Psoas muscle (tissue), 7 donors: ENCODE measurements at regions not wholly inside any gene's neighbourhood (a gene's known extent, or its start where the extent isn't known, plus 50 kb on each side); places are given as distances from the start of the nearest gene placed in this dataset.

ENCODE experiments used
- ATAC-seq, 4 donors: fragments of 200-7000 bp; cut with Tn5 transposase; one replicate each; pipeline ENCODE4 v1.9.1; 2020; ENCODE audit warnings: moderate library complexity in 3 of 4, mild to moderate bottlenecking in 2 of 4
- DNase-seq, 2 donors: peaks; one replicate each; pipeline ENCODE4 v3.0.0-alpha.2; 2020
- H3K27ac ChIP-seq: fragments of 200-600 bp; one replicate; pipeline ENCODE4 v1.8.0; 2022
- H3K27me3 ChIP-seq, 3 donors: fragments of 200-600 bp in 1 of 3; one replicate each; pipeline versions ENCODE4 v1.6.1 to v1.8.0; 2013 to 2022; ENCODE audit warnings: low read length in 2 of 3, mild to moderate bottlenecking in 2 of 3, moderate library complexity in 1 of 3; ENCODE audit not compliant: insufficient read depth in 3 of 3
- H3K36me3 ChIP-seq, 2 donors: fragments of 200-600 bp in 1 of 2; one replicate each; pipeline versions ENCODE4 v1.6.1 to v1.8.0; 2013 to 2022; ENCODE audit warnings: low read depth in 1 of 2, mild to moderate bottlenecking in 1 of 2, moderate library complexity in 1 of 2; ENCODE audit not compliant: insufficient read depth in 1 of 2
- H3K4me1 ChIP-seq: fragments of 200-600 bp; one replicate; pipeline ENCODE4 v1.8.0; 2022
- H3K4me3 ChIP-seq: fragments of 200-600 bp; one replicate; pipeline ENCODE4 v1.8.0; 2022; ENCODE audit warnings: mild to moderate bottlenecking
- H3K9me3 ChIP-seq: fragments of 200-600 bp; one replicate; pipeline ENCODE4 v1.8.0; 2022
- WGBS, 3 donors: extraction: QIAGEN DNeasy Blood & Tissue Kit; methylation state at CpG; one replicate each; pipeline versions ENCODE4 v1.1.6 to v1.1.7; 2013; 5-methylcytosine and 5-hydroxymethylcytosine counted together
- intact Hi-C, 2 donors: fragments of 100-400 bp; cut with DNase I; formaldehyde crosslinking; loops; one replicate each; pipeline versions ENCODE4 v1.11.0 to v1.14.2; 2022
- TF ChIP-seq, protein P1 (sequence below): fragments of 200-600 bp; IDR thresholded peaks from one replicate; pipeline ENCODE4 v1.8.0; 2022; ENCODE audit warnings: antibody characterized with exemption
- donor health status: healthy with polysubstance abuse.
- donor health status: DM: no; HTN: no; CAD: no; lungs with moderate emphysema.
- donor health status: Bipolar disorder and iron deficiency.
- donor health status: healthy.
- donor health status: DM: yes; HTN: yes; CAD: no.
- donor health status: DM: no; HTN: no; CAD: no.
- donor health status: DM: yes; HTN: yes; CAD: no.

DNA sequence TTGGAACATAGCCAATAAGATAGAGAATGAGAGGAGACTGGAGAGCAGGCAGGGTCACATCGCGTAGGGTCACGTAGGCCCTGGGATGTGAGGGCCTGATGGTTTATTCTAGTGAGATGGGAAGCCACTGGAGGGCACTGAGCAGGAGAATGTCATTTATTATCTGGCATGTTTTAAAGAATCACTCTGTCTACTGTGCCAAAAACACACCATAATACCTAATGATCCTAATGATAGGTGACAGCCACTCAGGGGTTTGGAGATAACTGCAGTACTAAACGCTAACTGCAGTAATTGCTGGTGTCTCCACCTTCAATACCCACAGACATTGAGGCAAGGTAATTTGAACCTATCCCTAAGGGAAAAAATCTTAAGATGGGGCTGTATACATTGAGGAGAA, 185.4 kb downstream of the TTLL7 start:
- Histone ChIP-seq H3K4me1 (no peaks in the 10 kb centered on the region), H3K9me3 (no peaks in the 10 kb centered on the region), H3K4me3 (no peak overlapping the region), H3K36me3 (no peaks in the 10 kb centered on the region), H3K27ac (no peak overlapping the region), H3K27me3 (no peaks in the 10 kb centered on the region)
- WGBS, 3 donors = 95 to 99% (median 96%) methylated on average over 4 of the region's 4 CpGs
- TF ChIP-seq, protein P1, sequence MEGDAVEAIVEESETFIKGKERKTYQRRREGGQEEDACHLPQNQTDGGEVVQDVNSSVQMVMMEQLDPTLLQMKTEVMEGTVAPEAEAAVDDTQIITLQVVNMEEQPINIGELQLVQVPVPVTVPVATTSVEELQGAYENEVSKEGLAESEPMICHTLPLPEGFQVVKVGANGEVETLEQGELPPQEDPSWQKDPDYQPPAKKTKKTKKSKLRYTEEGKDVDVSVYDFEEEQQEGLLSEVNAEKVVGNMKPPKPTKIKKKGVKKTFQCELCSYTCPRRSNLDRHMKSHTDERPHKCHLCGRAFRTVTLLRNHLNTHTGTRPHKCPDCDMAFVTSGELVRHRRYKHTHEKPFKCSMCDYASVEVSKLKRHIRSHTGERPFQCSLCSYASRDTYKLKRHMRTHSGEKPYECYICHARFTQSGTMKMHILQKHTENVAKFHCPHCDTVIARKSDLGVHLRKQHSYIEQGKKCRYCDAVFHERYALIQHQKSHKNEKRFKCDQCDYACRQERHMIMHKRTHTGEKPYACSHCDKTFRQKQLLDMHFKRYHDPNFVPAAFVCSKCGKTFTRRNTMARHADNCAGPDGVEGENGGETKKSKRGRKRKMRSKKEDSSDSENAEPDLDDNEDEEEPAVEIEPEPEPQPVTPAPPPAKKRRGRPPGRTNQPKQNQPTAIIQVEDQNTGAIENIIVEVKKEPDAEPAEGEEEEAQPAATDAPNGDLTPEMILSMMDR = no peak
- ATAC-seq (no peak), DNase-seq (no peak)
- intact Hi-C loops = no loop called here

DNA sequence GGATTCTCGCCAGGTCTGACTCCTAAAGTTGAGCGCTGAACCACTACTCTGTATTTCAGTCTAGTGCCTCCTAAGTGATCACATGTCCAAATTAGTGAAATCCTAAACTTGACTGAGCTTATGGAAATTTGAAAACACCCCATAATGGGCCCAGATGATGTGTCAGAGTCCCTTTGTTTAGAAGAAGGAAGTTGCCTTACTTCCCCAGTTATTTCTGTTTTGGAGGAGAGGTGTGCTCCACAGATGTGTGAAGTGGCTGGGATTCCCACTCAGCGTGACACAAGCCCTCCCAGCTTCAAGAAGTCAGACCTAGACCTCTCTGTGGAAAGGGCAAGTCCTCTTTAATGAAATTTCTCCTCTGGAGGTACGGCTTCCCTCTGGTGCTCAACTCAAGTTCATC, 188.8 kb downstream of the TTLL7 start:
- TF ChIP-seq, protein P1 = no peak
- no peaks in the 10 kb centered on the region for H3K27me3 ChIP-seq
- no peaks in the 10 kb centered on the region for H3K36me3 ChIP-seq
- no peak overlapping the region for H3K4me3 ChIP-seq
- ATAC-seq (no peak), DNase-seq (no peak)
- H3K9me3 ChIP-seq = no peaks in the 10 kb centered on the region
- no peaks in the 10 kb centered on the region for H3K4me1 ChIP-seq
- 81 to 84% (median 81%) methylated on average over 4 of the region's 4 CpGs for WGBS, 3 donors
- H3K27ac ChIP-seq = no peak overlapping the region
- intact Hi-C loops = no loop called here

DNA sequence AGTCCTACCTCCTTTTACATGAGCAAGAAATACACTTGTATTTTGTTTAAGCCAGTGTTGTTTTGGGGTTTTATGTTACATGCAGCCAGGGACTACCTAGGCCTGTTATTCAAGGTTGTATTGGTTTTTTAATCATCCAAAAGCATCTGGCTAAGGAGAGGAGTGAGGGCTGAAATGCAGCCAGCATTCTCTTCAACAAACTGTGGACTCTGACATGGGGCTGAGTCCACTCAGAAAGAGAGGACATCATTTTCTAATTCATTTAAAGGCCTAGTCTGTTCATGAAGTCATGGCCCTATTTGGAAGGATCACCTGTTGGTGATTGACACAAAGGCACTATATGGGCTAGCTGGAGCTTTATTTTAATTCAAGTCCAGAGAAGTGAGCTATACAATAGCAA, 190.4 kb downstream of the TTLL7 start:
- DNase-seq (no peak), ATAC-seq (no peak)
- no peaks in the 10 kb centered on the region for H3K4me1 ChIP-seq
- H3K27me3 ChIP-seq = no peaks in the 10 kb centered on the region
- H3K4me3 ChIP-seq = no peak overlapping the region
- H3K27ac ChIP-seq = no peak overlapping the region
- no peaks in the 10 kb centered on the region for H3K9me3 ChIP-seq
- no peaks in the 10 kb centered on the region for H3K36me3 ChIP-seq
- intact Hi-C loops = no loop called here
- TF ChIP-seq, protein P1 = no peak

DNA sequence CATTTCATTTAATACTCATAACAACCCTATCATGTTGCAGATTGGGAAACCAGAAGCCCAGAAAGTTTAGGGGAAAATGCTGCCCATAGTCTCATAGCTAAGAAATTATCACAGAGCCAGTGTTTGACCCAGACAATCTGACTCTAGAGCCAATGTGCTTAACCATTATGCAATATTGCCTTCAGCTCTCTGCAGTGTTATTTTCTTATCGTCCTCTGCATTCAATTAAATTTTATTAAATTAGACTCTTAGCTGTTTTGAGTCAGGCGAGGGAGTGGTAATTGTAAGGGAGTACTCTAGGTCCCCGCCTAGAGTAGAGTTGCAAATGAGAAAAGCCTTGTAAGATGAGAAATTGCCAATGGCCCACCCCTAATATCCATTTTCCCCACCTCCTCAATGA, 191.1 kb downstream of the TTLL7 start:
- intact Hi-C loops = no loop called here
- TF ChIP-seq, protein P1 = no peak
- DNase-seq = no peak
- H3K27ac ChIP-seq = no peak overlapping the region
- no peaks in the 10 kb centered on the region for H3K36me3 ChIP-seq
- H3K4me1 ChIP-seq = no peaks in the 10 kb centered on the region
- no peaks in the 10 kb centered on the region for H3K27me3 ChIP-seq
- no peaks in the 10 kb centered on the region for H3K9me3 ChIP-seq
- H3K4me3 ChIP-seq = no peak overlapping the region
- 92 to 96% (median 95%) methylated on average over 3 of the region's 3 CpGs for WGBS, 3 donors
- no peak for ATAC-seq

DNA sequence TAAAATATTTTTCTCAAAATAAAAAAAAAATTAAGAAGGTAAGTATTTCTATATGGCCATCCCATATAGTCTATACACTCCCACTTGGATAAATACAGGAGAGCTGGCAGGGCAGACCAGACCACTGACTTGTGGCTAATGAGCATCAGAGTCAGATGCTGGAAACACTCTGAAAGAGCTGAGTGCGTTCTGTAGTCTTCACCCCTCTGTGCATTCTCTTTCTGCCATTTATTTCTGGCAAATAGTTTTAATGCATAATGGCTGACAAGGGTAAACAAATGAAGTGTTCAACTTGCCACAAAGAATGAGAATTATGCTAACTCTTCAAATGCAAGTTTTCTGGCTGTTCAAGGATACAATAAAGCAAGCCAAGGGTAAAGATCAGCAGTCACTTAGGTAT, 191.7 kb downstream of the TTLL7 start:
- ATAC-seq = no peak
- no peak overlapping the region for H3K4me3 ChIP-seq
- no peaks in the 10 kb centered on the region for H3K36me3 ChIP-seq
- TF ChIP-seq, protein P1 = no peak
- whole genome bisulfite sequencing, 3 donors = 79 to 90% (median 87%) methylated on average over 1 of the region's 1 CpG
- H3K27ac ChIP-seq = no peak overlapping the region
- H3K9me3 ChIP-seq = no peaks in the 10 kb centered on the region
- DNase-seq = no peak
- H3K27me3 ChIP-seq = no peaks in the 10 kb centered on the region
- intact Hi-C loops = no loop called here
- H3K4me1 ChIP-seq = no peaks in the 10 kb centered on the region
